Neural progenitor cell (in vitro differentiated cells): ENCODE measurements at regions not wholly inside any gene's neighbourhood (a gene's known extent, or its start where the extent isn't known, plus 50 kb on each side); places are given as distances from the start of the nearest gene placed in this dataset.

Experiments used
- DNase-seq: peaks from one replicate; pipeline ENCODE4 v3.0.0-alpha.2; 2016; ENCODE audit warnings: low spot score
- H2AFZ ChIP-seq: fragments of 200-600 bp; sonication (generic); replicated peaks from 2 replicates; pipeline ENCODE4 v1.6.1; 2016; ENCODE audit warnings: antibody characterized with exemption
- H3F3A ChIP-seq: fragments of 200-600 bp; sonication (generic); 2 replicates; pipeline ENCODE4 v1.6.1; 2016; ENCODE audit warnings: antibody characterized with exemption, low read depth
- H3K27ac ChIP-seq: fragments of 200-600 bp; sonication (generic); 2 replicates; pipeline ENCODE4 v1.5.1; 2016; ENCODE audit warnings: mild to moderate bottlenecking
- H3K27me3 ChIP-seq: fragments of 200-600 bp; sonication (generic); 2 replicates; pipeline ENCODE4 v1.6.1; 2016; ENCODE audit warnings: mild to moderate bottlenecking, moderate library complexity
- H3K36me3 ChIP-seq: fragments of 200-600 bp; sonication (generic); 2 replicates; pipeline ENCODE4 v1.5.1; 2016
- H3K4me1 ChIP-seq: fragments of 200-600 bp; sonication (generic); 2 replicates; pipeline ENCODE4 v1.6.1; 2016; ENCODE audit warnings: mixed run types
- H3K4me2 ChIP-seq: fragments of 200-600 bp; sonication (generic); 2 replicates; pipeline ENCODE4 v1.6.1; 2016
- H3K4me3 ChIP-seq: fragments of 200-600 bp; sonication (generic); 2 replicates; pipeline ENCODE4 v1.5.1; 2016
- H3K79me2 ChIP-seq: fragments of 200-600 bp; sonication (generic); 2 replicates; pipeline ENCODE4 v1.6.1; 2016; ENCODE audit warnings: low read depth
- H3K9ac ChIP-seq: fragments of 200-600 bp; sonication (generic); 2 replicates; pipeline ENCODE4 v1.6.1; 2016
- H3K9me3 ChIP-seq: fragments of 200-600 bp; sonication (generic); 2 replicates; pipeline ENCODE4 v1.5.1; 2016; ENCODE audit warnings: low read depth
- H4K20me1 ChIP-seq: fragments of 200-600 bp; sonication (generic); 2 replicates; pipeline ENCODE4 v1.6.1; 2016; ENCODE audit warnings: low read depth
- H3K27ac Mint-ChIP-seq: 3 replicates; pipeline ENCODE4 v1.8.0; 2021; ENCODE audit warnings: mixed read lengths
- H3K27me3 Mint-ChIP-seq: 2 replicates; pipeline ENCODE4 v1.8.0; 2022; ENCODE audit warnings: low read depth, mild to moderate bottlenecking, inconsistent platforms, moderate library complexity, mixed read lengths; ENCODE audit not compliant: insufficient read depth
- H3K36me3 Mint-ChIP-seq: 3 replicates; pipeline ENCODE4 v1.8.0; 2021; ENCODE audit warnings: mixed read lengths
- H3K4me1 Mint-ChIP-seq: 3 replicates; pipeline ENCODE4 v1.8.0; 2021; ENCODE audit warnings: mixed read lengths
- H3K4me3 Mint-ChIP-seq: 3 replicates; pipeline ENCODE4 v1.8.0; 2021; ENCODE audit warnings: mild to moderate bottlenecking, moderate library complexity, mixed read lengths
- H3K9me3 Mint-ChIP-seq: 3 replicates; pipeline ENCODE4 v1.8.0; 2020; ENCODE audit warnings: mixed read lengths
- EZH2 ChIP-seq: fragments of 200-600 bp; sonication (generic); IDR thresholded peaks from 2 replicates; pipeline ENCODE4 v1.6.1; 2017; ENCODE audit warnings: antibody characterized with exemption, mild to moderate bottlenecking, moderate library complexity
- EZH2phosphoT487 ChIP-seq: fragments of 200-600 bp; sonication (generic); IDR thresholded peaks from 2 replicates; pipeline ENCODE4 v1.6.1; 2017; ENCODE audit warnings: antibody characterized with exemption
- TF ChIP-seq, protein P1 (sequence below): fragments of 200-600 bp; sonication (generic); IDR thresholded peaks from 2 replicates; pipeline ENCODE4 v1.5.1; 2017; ENCODE audit warnings: antibody characterized with exemption, mild to moderate bottlenecking

DNA sequence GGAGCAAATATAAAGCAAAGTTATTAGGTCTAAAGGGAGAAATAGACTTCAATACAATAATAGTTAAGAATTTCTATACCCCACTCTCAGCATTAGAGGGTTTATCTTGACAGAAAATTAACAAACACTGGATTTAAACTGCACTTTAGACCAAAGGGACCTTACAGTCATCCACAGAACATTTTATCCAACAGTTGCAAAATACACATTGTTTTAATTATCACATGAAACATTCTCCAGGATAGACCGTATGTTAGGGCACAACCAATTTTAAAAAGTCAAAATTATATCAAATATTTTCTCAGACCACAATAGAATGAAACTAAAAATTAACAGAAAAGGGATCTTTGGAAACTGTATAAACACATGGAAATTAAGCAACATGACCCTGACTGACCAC is 384.5 kb upstream of the C1orf87 start:
- TF ChIP-seq, protein P1, sequence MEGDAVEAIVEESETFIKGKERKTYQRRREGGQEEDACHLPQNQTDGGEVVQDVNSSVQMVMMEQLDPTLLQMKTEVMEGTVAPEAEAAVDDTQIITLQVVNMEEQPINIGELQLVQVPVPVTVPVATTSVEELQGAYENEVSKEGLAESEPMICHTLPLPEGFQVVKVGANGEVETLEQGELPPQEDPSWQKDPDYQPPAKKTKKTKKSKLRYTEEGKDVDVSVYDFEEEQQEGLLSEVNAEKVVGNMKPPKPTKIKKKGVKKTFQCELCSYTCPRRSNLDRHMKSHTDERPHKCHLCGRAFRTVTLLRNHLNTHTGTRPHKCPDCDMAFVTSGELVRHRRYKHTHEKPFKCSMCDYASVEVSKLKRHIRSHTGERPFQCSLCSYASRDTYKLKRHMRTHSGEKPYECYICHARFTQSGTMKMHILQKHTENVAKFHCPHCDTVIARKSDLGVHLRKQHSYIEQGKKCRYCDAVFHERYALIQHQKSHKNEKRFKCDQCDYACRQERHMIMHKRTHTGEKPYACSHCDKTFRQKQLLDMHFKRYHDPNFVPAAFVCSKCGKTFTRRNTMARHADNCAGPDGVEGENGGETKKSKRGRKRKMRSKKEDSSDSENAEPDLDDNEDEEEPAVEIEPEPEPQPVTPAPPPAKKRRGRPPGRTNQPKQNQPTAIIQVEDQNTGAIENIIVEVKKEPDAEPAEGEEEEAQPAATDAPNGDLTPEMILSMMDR = no peak
- TF ChIP-seq EZH2 (no peak), EZH2phosphoT487 (no peak)
- Histone ChIP-seq H3K4me3 (no peak overlapping the region), H3K4me2 (no peak overlapping the region), H3F3A (no peaks in the 10 kb centered on the region), H3K27ac (no peak overlapping the region), H3K27me3 (no peaks in the 10 kb centered on the region), H3K9ac (no peak overlapping the region), H3K9me3 (no peaks in the 10 kb centered on the region), H3K4me1 (no peaks in the 10 kb centered on the region), H4K20me1 (no peaks in the 10 kb centered on the region), H2AFZ (no peak overlapping the region), H3K79me2 (no peaks in the 10 kb centered on the region), H3K36me3 (no peaks in the 10 kb centered on the region)
- peaks cover 14% of the 10 kb centered on the region for H3K9me3 Mint-ChIP-seq
- no peak overlapping the region for H3K4me3 Mint-ChIP-seq
- no peak overlapping the region for H3K27ac Mint-ChIP-seq
- H3K4me1 Mint-ChIP-seq = no peaks in the 10 kb centered on the region
- H3K36me3 Mint-ChIP-seq = no peaks in the 10 kb centered on the region
- no peak for DNase-seq
- H3K27me3 Mint-ChIP-seq = no peaks in the 10 kb centered on the region

DNA sequence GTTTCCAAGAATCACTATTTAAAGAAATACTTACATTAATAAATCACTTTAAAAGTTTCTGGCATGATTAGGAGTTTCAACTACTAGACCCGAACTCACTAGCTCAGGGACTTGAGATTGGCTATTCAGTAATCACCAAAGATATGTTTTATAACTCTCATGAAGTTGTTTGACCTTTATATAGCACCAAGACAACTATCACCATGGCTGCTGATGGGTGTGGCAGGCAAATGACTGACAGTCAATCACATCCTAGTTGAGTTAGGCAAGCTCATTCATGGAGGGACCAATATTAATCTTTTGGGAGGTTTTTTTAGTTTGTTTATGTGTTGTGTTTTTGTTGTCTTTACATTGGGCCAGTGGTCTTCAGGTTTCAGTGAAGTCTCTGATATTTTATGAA is 376.3 kb upstream of the C1orf87 start:
- H3K4me1 ChIP-seq = peaks cover 7% of the 10 kb centered on the region
- H3K36me3 ChIP-seq = peaks cover 8% of the 10 kb centered on the region
- no peak for DNase-seq
- H3K9me3 Mint-ChIP-seq = peaks cover 10% of the 10 kb centered on the region
- H4K20me1 ChIP-seq = no peaks in the 10 kb centered on the region
- no peak overlapping the region for H3K4me3 ChIP-seq
- H3K9ac ChIP-seq = no peak overlapping the region
- no peak overlapping the region for H3K4me3 Mint-ChIP-seq
- H3K27me3 Mint-ChIP-seq = no peaks in the 10 kb centered on the region
- H3K4me2 ChIP-seq = no peak overlapping the region
- no peaks in the 10 kb centered on the region for H3K9me3 ChIP-seq
- H3K27me3 ChIP-seq = no peaks in the 10 kb centered on the region
- TF ChIP-seq EZH2 (no peak), EZH2phosphoT487 (no peak)
- TF ChIP-seq, protein P1 = no peak
- peaks cover 4% of the 10 kb centered on the region for H3K4me1 Mint-ChIP-seq
- no peak overlapping the region for H2AFZ ChIP-seq
- H3K27ac Mint-ChIP-seq = no peak overlapping the region
- no peaks in the 10 kb centered on the region for H3K36me3 Mint-ChIP-seq
- H3K79me2 ChIP-seq = no peaks in the 10 kb centered on the region
- H3K27ac ChIP-seq = no peak overlapping the region
- H3F3A ChIP-seq = no peaks in the 10 kb centered on the region

DNA sequence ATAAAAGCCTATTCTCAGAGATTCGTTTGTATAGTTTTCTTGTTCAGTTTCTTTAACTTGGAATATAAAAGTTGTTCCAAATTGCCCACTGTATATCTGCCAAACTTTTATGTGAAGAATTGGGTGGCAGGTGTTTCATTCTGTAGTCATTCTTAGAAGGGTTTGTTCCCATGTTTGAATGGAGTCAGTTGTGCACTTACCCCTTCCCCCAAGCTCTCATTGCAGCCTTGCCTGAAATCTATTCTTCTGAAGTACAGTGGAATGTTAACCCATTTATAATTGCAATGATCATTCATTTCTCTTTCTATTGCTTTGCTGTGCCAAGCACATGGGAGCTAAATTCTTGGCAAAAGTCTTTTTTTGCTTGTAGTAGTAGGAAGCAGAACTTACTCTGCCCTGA is 375.3 kb upstream of the C1orf87 start:
- H3K36me3 Mint-ChIP-seq = no peaks in the 10 kb centered on the region
- no peaks in the 10 kb centered on the region for H3K27me3 ChIP-seq
- TF ChIP-seq, protein P1 = no peak
- TF ChIP-seq EZH2phosphoT487 = no peak
- no peak for TF ChIP-seq EZH2
- no peak overlapping the region for H3K27ac Mint-ChIP-seq
- no peak for DNase-seq
- H3K9me3 Mint-ChIP-seq = peaks cover 10% of the 10 kb centered on the region
- H3K4me2 ChIP-seq = no peak overlapping the region
- no peak overlapping the region for H3K27ac ChIP-seq
- no peak overlapping the region for H3K4me3 ChIP-seq
- H3K79me2 ChIP-seq = no peaks in the 10 kb centered on the region
- no peaks in the 10 kb centered on the region for H4K20me1 ChIP-seq
- H3K27me3 Mint-ChIP-seq = no peaks in the 10 kb centered on the region
- H3F3A ChIP-seq = no peaks in the 10 kb centered on the region
- peaks cover 8% of the 10 kb centered on the region for H3K36me3 ChIP-seq
- H2AFZ ChIP-seq = no peak overlapping the region
- peaks cover 11% of the 10 kb centered on the region for H3K4me1 Mint-ChIP-seq
- H3K4me3 Mint-ChIP-seq = no peak overlapping the region
- no peaks in the 10 kb centered on the region for H3K9me3 ChIP-seq
- H3K4me1 ChIP-seq = peaks cover 7% of the 10 kb centered on the region
- H3K9ac ChIP-seq = no peak overlapping the region

DNA sequence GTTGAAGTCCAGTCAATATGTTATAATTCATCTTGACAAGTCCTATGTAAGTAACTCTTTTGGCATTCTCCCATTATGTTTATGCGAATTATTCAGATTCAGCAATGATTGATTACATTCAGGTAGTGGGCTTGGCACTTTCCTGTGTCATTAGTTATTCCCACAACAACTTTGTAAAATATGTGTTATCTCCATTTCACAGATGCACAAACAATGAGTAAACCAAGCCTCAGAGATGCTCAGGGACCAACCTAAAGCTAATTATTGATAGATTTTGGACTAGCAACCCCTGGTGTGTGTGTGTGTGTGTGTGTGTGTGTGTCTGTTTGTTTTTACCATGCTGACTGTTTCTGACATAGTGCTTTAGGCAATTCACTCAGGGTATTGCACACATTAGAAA is 371.1 kb upstream of the C1orf87 start:
- H3F3A ChIP-seq = no peaks in the 10 kb centered on the region
- no peak overlapping the region for H3K27ac ChIP-seq
- H3K27ac Mint-ChIP-seq = no peak overlapping the region

More for the DNA sequence above, 371.1 kb upstream of the C1orf87 start:
- H3K27me3 ChIP-seq = no peaks in the 10 kb centered on the region
- Mint-ChIP-seq H3K9me3 (peaks cover 10% of the 10 kb centered on the region), H3K4me1 (peaks cover 15% of the 10 kb centered on the region), H3K27me3 (no peaks in the 10 kb centered on the region), H3K36me3 (no peaks in the 10 kb centered on the region), H3K4me3 (no peak overlapping the region)
- peaks cover 12% of the 10 kb centered on the region for H3K4me1 ChIP-seq
- H3K9me3 ChIP-seq = no peaks in the 10 kb centered on the region
- H3K9ac ChIP-seq = no peak overlapping the region
- no peak overlapping the region for H3K4me2 ChIP-seq
- no peak overlapping the region for H3K4me3 ChIP-seq
- no peaks in the 10 kb centered on the region for H3K79me2 ChIP-seq
- TF ChIP-seq EZH2 = no peak
- TF ChIP-seq, protein P1 = no peak
- no peak for TF ChIP-seq EZH2phosphoT487
- peaks cover 8% of the 10 kb centered on the region for H3K36me3 ChIP-seq
- DNase-seq = no peak
- no peak overlapping the region for H2AFZ ChIP-seq
- no peaks in the 10 kb centered on the region for H4K20me1 ChIP-seq
